Ovary (tissue), 7 donors: ENCODE measurements at regions not wholly inside any gene's neighbourhood (a gene's known extent, or its start where the extent isn't known, plus 50 kb on each side); places are given as distances from the start of the nearest gene placed in this dataset.

ENCODE experiments used
- DNase-seq, 5 donors: peaks; one replicate each; pipeline ENCODE4 v3.0.0-alpha.2; 2019 to 2020
- H3K27ac ChIP-seq, 2 donors: fragments of 200-600 bp; one replicate each; pipeline versions ENCODE4 v1.5.1 to v1.8.0; 2019 to 2022
- H3K27me3 ChIP-seq: fragments of 200-600 bp; one replicate; pipeline ENCODE4 v1.8.0; 2022
- H3K36me3 ChIP-seq: fragments of 200-600 bp; sonication (generic); one replicate; pipeline ENCODE4 v1.5.1; 2019
- H3K4me1 ChIP-seq: one replicate; pipeline ENCODE4 v1.8.1; 2013; ENCODE audit warnings: mild to moderate bottlenecking, moderate library complexity; ENCODE audit not compliant: insufficient read depth
- H3K4me3 ChIP-seq: fragments of 200-600 bp; sonication (generic); one replicate; pipeline ENCODE4 v1.5.1; 2017
- H3K9me3 ChIP-seq, 2 donors: fragments of 200-600 bp in 1 of 2; sonication (generic) in 1 of 2; one replicate each; pipeline versions ENCODE4 v1.5.1 to v1.8.1; 2013 to 2019; ENCODE audit warnings: mild to moderate bottlenecking in 1 of 2, moderate library complexity in 1 of 2
- EP300 ChIP-seq: sonication (generic); formaldehyde crosslinking; IDR thresholded peaks from one replicate; pipeline ENCODE4 v1.6.1; 2017; ENCODE audit warnings: antibody characterized with exemption
- POLR2A ChIP-seq: fragments of 450-650 bp; IDR thresholded peaks from one replicate; pipeline ENCODE4 v1.6.1; 2017; ENCODE audit warnings: antibody characterized with exemption, mild to moderate bottlenecking, moderate library complexity
- WGBS, 3 donors: extraction: QIAGEN DNeasy Blood & Tissue Kit in 1 of 3; methylation state at CpG; one replicate each; pipeline versions ENCODE4 v1.1.5 to v1.1.7; 2013 to 2017; 5-methylcytosine and 5-hydroxymethylcytosine counted together
- intact Hi-C, 4 donors: fragments of 100-400 bp; cut with DNase I; formaldehyde crosslinking; loops; one replicate each; pipeline versions ENCODE4 v1.11.0 to v1.15.1; 2022 to 2023
- TF ChIP-seq, protein P1 (sequence below), 3 donors: fragments of 450-650 bp in 2 of 3; fragments of 200-600 bp in 1 of 3; IDR thresholded peaks; one replicate each; pipeline versions ENCODE4 v1.5.1 to v1.8.0; 2016 to 2022; ENCODE audit warnings: antibody characterized with exemption in 3 of 3, mild to moderate bottlenecking in 1 of 3
- donor health status: DM: no; HTN: no; CAD: no; lungs with moderate emphysema.
- donor health status: DM: no; HTN: no; CAD: no.
- donor health status: Bipolar disorder and iron deficiency.
- donor health status: DM: no; HTN: no; CAD: no.
- donor health status: DM: yes; HTN: yes; CAD: no.

DNA sequence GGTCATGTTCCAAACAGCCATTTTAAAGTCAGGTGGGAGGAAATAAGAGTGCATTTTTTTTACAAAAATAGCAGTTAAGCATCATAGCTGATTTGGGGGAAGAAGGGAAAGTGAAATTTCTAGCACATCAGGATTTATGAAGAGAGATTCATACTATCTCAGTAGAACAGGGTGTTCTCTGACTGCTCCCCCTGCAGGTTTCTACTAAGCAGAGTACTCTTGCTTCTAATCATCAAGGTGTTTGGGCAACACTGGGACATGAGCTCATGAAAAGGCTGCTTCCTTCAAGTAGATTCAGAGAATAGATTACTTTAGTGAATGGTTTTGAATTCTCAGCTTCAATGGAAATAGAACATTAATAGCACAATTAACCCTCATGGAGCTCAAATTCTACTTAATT lies 591.4 kb upstream of the PCDH10 start:
- Histone ChIP-seq H3K36me3 (no peaks in the 10 kb centered on the region), H3K4me1 (no peaks in the 10 kb centered on the region), H3K27ac (no peak overlapping the region), H3K27me3 (no peaks in the 10 kb centered on the region), H3K9me3 (no peaks in the 10 kb centered on the region), H3K4me3 (no peak overlapping the region)
- intact Hi-C loops, result no loop called here
- TF ChIP-seq, protein P1, sequence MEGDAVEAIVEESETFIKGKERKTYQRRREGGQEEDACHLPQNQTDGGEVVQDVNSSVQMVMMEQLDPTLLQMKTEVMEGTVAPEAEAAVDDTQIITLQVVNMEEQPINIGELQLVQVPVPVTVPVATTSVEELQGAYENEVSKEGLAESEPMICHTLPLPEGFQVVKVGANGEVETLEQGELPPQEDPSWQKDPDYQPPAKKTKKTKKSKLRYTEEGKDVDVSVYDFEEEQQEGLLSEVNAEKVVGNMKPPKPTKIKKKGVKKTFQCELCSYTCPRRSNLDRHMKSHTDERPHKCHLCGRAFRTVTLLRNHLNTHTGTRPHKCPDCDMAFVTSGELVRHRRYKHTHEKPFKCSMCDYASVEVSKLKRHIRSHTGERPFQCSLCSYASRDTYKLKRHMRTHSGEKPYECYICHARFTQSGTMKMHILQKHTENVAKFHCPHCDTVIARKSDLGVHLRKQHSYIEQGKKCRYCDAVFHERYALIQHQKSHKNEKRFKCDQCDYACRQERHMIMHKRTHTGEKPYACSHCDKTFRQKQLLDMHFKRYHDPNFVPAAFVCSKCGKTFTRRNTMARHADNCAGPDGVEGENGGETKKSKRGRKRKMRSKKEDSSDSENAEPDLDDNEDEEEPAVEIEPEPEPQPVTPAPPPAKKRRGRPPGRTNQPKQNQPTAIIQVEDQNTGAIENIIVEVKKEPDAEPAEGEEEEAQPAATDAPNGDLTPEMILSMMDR (IDR thresholded peaks at IDR 0.05), result no peak
- no peak for DNase-seq

DNA sequence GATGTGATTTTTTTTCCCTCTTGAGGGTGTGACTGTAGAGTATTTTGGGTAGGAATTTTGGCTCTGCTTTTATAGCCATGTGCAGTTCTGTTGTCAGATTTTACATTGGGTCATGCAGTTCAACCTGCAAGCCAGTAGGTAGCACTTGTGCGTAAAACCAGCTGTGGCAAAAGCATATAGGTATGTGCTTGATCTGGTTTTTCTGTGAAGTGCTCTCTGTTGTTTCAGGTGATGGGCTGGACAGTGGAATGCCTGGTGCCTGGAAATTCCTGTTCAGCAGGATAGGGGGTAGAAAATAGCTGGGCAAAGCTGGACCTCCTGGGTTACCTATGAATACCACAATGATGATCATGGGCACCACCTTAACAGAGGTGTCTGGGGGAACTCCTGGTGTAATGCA lies 584.2 kb upstream of the PCDH10 start:
- Histone ChIP-seq H3K27ac (no peak overlapping the region), H3K27me3 (no peaks in the 10 kb centered on the region), H3K36me3 (no peaks in the 10 kb centered on the region), H3K4me1 (no peaks in the 10 kb centered on the region), H3K9me3 (no peaks in the 10 kb centered on the region), H3K4me3 (no peak overlapping the region)
- 94 to 100% (median 97%) methylated on average over 1 of the region's 1 CpG for WGBS, 3 donors
- intact Hi-C loops, result no loop called here
- TF ChIP-seq POLR2A (no peak), EP300 (no peak)
- TF ChIP-seq, protein P1 (IDR thresholded peaks at IDR 0.05), result no peak
- no peak for DNase-seq

DNA sequence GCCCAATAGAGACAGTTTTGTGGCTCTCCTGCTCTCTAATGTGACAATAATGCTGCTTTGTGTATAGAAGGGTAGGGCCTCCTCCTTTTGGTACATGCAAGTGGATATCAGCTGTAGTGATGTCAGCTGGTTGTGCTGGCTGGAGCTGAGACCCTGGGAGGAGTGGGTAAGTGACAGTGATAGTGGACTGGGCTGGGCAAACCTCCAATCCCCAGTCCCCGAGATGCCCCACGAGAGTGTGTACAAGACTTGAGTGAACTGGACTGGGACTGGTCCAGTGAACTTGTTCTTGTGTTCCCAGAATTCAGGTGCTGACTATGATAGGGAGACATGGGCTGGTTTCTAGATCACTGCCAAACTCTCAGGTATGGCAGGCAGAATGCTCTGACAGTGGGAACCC lies 583.6 kb upstream of the PCDH10 start:
- no peak for DNase-seq
- Histone ChIP-seq H3K9me3 (no peaks in the 10 kb centered on the region), H3K27me3 (no peaks in the 10 kb centered on the region), H3K4me1 (no peaks in the 10 kb centered on the region), H3K27ac (no peak overlapping the region), H3K36me3 (no peaks in the 10 kb centered on the region), H3K4me3 (no peak overlapping the region)
- 71 to 95% (median 80%) methylated on average over 2 of the region's 2 CpGs for WGBS, 3 donors
- TF ChIP-seq EP300 (no peak), POLR2A (no peak)
- TF ChIP-seq, protein P1 (IDR thresholded peaks at IDR 0.05), result no peak
- intact Hi-C loops, result no loop called here

DNA sequence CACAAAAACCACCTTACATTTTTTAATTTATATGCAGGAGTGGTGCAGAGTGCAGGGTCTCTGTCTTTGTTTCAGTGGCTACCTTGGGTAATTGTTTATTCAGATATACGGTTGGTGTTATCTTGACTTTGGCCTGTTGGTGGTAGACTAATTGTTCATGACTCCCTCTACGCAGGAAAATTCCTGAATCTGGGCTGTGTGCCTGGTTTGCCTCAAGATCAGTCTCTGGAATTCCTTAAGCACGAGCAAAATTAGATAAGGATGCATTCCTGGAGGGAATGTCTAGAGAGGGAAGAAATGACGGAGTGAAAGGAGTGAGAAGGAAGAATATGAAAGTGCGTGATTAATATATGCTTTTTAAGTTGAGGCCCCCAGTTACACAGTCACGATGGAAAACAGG lies 576.9 kb upstream of the PCDH10 start:
- Histone ChIP-seq H3K4me3 (no peak overlapping the region), H3K9me3 (no peaks in the 10 kb centered on the region), H3K36me3 (no peaks in the 10 kb centered on the region), H3K27me3 (no peaks in the 10 kb centered on the region), H3K4me1 (no peaks in the 10 kb centered on the region), H3K27ac (no peak overlapping the region)
- TF ChIP-seq, protein P1 (IDR thresholded peaks at IDR 0.05), result no peak
- no peak for DNase-seq
- WGBS, 3 donors, result 7 to 17% (median 13%) methylated on average over 6 of the region's 6 CpGs
- intact Hi-C loops, result no loop called here

DNA sequence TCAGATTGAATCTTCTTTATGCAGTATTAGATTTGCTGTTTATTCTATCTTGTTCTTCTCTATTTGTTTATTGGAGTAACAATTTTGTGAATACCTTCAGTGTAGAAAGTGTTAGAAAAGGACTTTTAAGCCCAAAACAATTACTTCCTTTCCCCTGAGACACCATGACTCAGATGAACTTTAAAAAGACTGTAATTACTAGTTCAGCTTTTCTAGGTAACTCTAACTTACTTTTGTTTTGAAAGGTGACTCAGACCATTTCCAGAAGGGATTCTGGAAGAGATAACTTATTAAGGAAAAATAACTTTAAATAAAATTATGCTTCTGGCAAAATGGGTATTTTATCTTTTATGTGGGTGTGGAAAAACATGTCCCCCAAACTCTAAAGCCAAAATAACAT lies 561.5 kb upstream of the PCDH10 start:
- Histone ChIP-seq H3K36me3 (no peaks in the 10 kb centered on the region), H3K27me3 (no peaks in the 10 kb centered on the region), H3K4me1 (no peaks in the 10 kb centered on the region), H3K4me3 (no peak overlapping the region), H3K27ac (no peak overlapping the region), H3K9me3 (no peaks in the 10 kb centered on the region)
- DNase-seq, result no peak
- TF ChIP-seq EP300 (no peak), POLR2A (no peak)
- TF ChIP-seq, protein P1 (IDR thresholded peaks at IDR 0.05), result no peak
- intact Hi-C loops, result no loop called here
